Left lung (tissue), 4 donors: ENCODE measurements at regions not wholly inside any gene's neighbourhood (a gene's known extent, or its start where the extent isn't known, plus 50 kb on each side); places are given as distances from the start of the nearest gene placed in this dataset.
A peak's percentile ranks its signal among the peaks of the same experiment; 100 is the strongest.
"Not testable (repeated sequence)": the region's sequence is repeated elsewhere in the genome, so short reads cannot be mapped to it uniquely, and the experiment has no call there.

Experiments used
- ATAC-seq: fragments of 200-7000 bp; cut with Tn5 transposase; one replicate; pipeline ENCODE4 v1.9.1; 2020; ENCODE audit warnings: moderate library complexity
- DNase-seq, 4 donors: peaks; one replicate each; pipeline ENCODE4 v3.0.0-alpha.2; 2013 to 2020
- H3K27ac ChIP-seq, 2 donors: fragments of 200-600 bp; sonication (generic) in 1 of 2; one replicate each; pipeline versions ENCODE4 v1.5.0 to v1.8.0; 2020 to 2021
- H3K27me3 ChIP-seq, 2 donors: fragments of 200-600 bp; sonication (generic) in 1 of 2; one replicate each; pipeline versions ENCODE4 v1.5.0 to v1.8.0; 2020 to 2021
- H3K36me3 ChIP-seq, 2 donors: fragments of 200-600 bp; sonication (generic) in 1 of 2; one replicate each; pipeline versions ENCODE4 v1.5.0 to v1.8.0; 2020 to 2021
- H3K4me1 ChIP-seq, 2 donors: fragments of 200-600 bp; one replicate each; pipeline ENCODE4 v1.8.0; 2021
- H3K4me3 ChIP-seq, 2 donors: fragments of 200-600 bp; sonication (generic) in 1 of 2; one replicate each; pipeline versions ENCODE4 v1.5.0 to v1.8.0; 2020 to 2021; ENCODE audit warnings: mild to moderate bottlenecking in 1 of 2
- H3K9me3 ChIP-seq, 2 donors: fragments of 200-600 bp; sonication (generic) in 1 of 2; one replicate each; pipeline versions ENCODE4 v1.5.0 to v1.8.0; 2020 to 2021
- CTCF ChIP-seq, 2 donors: fragments of 200-600 bp; sonication (generic) in 1 of 2; IDR thresholded peaks; one replicate each; pipeline versions ENCODE4 v1.5.0 to v1.8.0; 2021; ENCODE audit warnings: antibody characterized with exemption in 2 of 2
- intact Hi-C, 2 donors: fragments of 100-400 bp; cut with DNase I; formaldehyde crosslinking; loops; one replicate each; pipeline versions ENCODE4 v1.11.2 to v1.14.2; 2022
- donor health status: DM: no; HTN: yes; CAD: no.
- donor health status: DM: no; HTN: no; CAD: no.

GRCh38 chr6:5833120-5833519 lies 173.6 kb downstream of the NRN1 start:
- peak overlapping the region in 1 of 2 donors; percentile 68 for H3K27ac ChIP-seq
- no peaks in the 10 kb centered on the region for H3K9me3 ChIP-seq
- peaks cover 0 to 12% of the 10 kb centered on the region in 2 donors for H3K4me1 ChIP-seq
- no peak for ATAC-seq
- no peak for DNase-seq
- intact Hi-C loops = no loop called here
- H3K4me3 ChIP-seq = no peak overlapping the region
- H3K36me3 ChIP-seq = no peaks in the 10 kb centered on the region
- no peaks in the 10 kb centered on the region for H3K27me3 ChIP-seq
- no peak for TF ChIP-seq CTCF (IDR thresholded peaks at IDR 0.05)

GRCh38 chr6:5832668-5833067 lies 174.1 kb downstream of the NRN1 start:
- Histone ChIP-seq H3K36me3 (no peaks in the 10 kb centered on the region), H3K4me1 (peaks cover 0 to 12% of the 10 kb centered on the region in 2 donors), H3K27me3 (no peaks in the 10 kb centered on the region), H3K4me3 (no peak overlapping the region), H3K9me3 (no peaks in the 10 kb centered on the region), H3K27ac (peak overlapping the region in 1 of 2 donors; percentile 68)
- intact Hi-C loops = no loop called here
- TF ChIP-seq CTCF (IDR thresholded peaks at IDR 0.05) = no peak
- no peak for ATAC-seq
- no peak for DNase-seq

GRCh38 chr6:5831219-5831862 lies 175.4 kb downstream of the NRN1 start:
- DNase-seq (peak in 1 of 4 donors; percentile 43), ATAC-seq (peak; percentile 60)
- intact Hi-C loops, H3K36me3 ChIP-seq, H3K4me3 ChIP-seq, H3K9me3 ChIP-seq, H3K27me3 ChIP-seq: not testable (repeated sequence)
- Histone ChIP-seq H3K27ac (peak overlapping the region in 1 of 2 donors; percentile 77), H3K4me1 (peaks cover 0 to 12% of the 10 kb centered on the region in 2 donors)

GRCh38 chr6:5828296-5828695 lies 178.4 kb downstream of the NRN1 start:
- ATAC-seq = no peak
- Histone ChIP-seq H3K4me3 (no peak overlapping the region), H3K27me3 (no peaks in the 10 kb centered on the region), H3K4me1 (peaks cover 0 to 12% of the 10 kb centered on the region in 2 donors), H3K27ac (no peak overlapping the region), H3K9me3 (no peaks in the 10 kb centered on the region), H3K36me3 (no peaks in the 10 kb centered on the region)
- no peak for TF ChIP-seq CTCF (IDR thresholded peaks at IDR 0.05)
- DNase-seq = peak in 1 of 4 donors; percentile 79
- intact Hi-C loops = no loop called here

DNA sequence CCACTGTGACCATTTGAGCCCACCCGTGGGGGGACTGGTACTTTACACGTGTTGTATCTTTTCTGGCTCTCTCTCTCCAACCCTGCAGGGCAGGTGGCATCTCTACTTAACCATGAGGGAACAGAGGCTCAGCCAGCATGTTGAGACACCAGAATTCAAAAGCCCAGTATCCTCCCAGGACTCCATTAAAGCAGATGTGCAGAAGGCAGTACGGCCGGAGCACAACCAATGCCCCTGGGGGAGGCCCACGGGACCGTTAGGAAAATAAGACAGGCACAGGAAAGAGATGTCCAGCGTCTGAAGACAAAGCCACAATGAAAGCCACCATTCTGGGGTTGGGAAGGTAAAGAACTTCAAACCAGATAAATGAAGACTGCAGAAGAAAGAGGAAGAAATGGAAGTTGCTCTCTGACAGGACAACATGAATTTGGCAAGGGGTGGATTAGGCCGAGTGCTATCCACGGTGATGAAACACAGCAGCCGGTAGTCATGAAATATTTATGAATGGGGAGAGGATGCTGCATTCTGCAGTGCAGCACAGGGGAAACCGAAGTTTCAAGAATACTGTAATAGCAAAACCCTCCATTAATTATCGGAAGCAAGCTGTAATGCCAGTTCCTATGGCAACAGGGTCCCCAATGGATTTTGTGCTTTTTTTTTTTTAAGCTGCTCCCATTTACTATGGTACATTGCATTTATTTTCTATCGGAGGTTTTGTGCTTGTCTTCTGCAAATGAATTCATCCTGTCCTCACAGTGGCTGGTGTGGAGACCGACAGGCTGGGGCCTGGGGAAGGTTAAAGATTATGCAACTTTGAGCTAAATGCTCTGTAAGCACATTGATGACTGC lies 179.4 kb downstream of the NRN1 start:
- no peak for TF ChIP-seq CTCF (IDR thresholded peaks at IDR 0.05)
- Histone ChIP-seq H3K9me3 (no peaks in the 10 kb centered on the region), H3K4me1 (peaks cover 0 to 12% of the 10 kb centered on the region in 2 donors), H3K27ac (no peak overlapping the region), H3K4me3 (no peak overlapping the region), H3K36me3 (no peaks in the 10 kb centered on the region), H3K27me3 (no peaks in the 10 kb centered on the region)
- ATAC-seq = no peak
- no peak for DNase-seq
- intact Hi-C loops = no loop called here

DNA sequence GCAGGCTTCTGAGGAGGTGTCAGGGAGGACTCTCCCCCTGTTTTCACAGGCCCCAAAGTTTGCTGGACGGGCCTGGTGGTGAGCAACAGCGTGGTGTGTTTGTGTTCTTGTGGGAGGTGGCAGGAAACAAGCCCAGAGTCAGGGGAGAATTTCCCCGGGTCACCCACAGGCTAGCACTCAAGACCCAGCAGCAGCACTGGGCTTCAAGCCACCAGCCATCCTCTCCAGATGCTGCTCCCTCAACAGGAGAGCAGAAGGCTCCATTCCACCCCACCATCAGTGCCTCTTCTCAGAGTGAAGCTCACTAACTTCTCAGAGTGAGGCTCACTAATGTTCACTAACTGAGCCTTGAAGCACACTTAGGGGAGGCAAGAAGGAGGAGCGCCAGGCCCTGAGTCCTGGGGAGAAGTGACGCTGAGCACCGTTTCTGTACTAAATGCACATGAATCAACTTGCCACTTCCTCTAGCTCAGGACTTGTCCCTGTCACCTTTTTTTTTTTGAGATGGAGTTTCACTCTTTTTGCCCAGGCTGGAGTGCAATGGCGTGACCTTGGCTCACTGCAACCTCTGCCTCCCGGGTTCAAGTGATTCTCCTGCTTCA lies 182.2 kb downstream of the NRN1 start:
- H3K4me1 ChIP-seq, H3K27ac ChIP-seq, DNase-seq, H3K9me3 ChIP-seq, intact Hi-C loops, ATAC-seq, H3K4me3 ChIP-seq, H3K27me3 ChIP-seq, H3K36me3 ChIP-seq: not testable (repeated sequence)
